ENCODE measurements at regions not wholly inside any gene's neighbourhood (a gene's known extent, or its start where the extent isn't known, plus 50 kb on each side); places are given as distances from the start of the nearest gene placed in this dataset.
"Not testable (repeated sequence)": the region's sequence is repeated elsewhere in the genome, so short reads cannot be mapped to it uniquely, and the experiment has no call there.

- no peaks in the 10 kb centered on the region for H3K4me1 ChIP-seq (ENCODE audit: insufficient read depth, low read length)
- no peaks in the 10 kb centered on the region for H3K27me3 ChIP-seq (ENCODE audit: insufficient read depth, low read length)
- no peak overlapping the region for H3K4me3 ChIP-seq (ENCODE audit: low read length)
- no peaks in the 10 kb centered on the region for H3K9me3 ChIP-seq (ENCODE audit: low read depth, low read length)
Observed at GRCh38 chr1:181206513-181206912, 118.0 kb downstream of the IER5 start.

GRCh38 chr1:181206979-181207790, 118.7 kb downstream of the IER5 start:
- Histone ChIP-seq H3K27me3 (ENCODE audit: insufficient read depth, low read length) (no peaks in the 10 kb centered on the region), H3K4me1 (ENCODE audit: insufficient read depth, low read length) (no peaks in the 10 kb centered on the region), H3K4me3 (ENCODE audit: low read length) (no peak overlapping the region), H3K9me3 (ENCODE audit: low read depth, low read length) (no peaks in the 10 kb centered on the region)

GRCh38 chr1:181208083-181208482, 119.6 kb downstream of the IER5 start:
- no peak overlapping the region for H3K4me3 ChIP-seq (ENCODE audit: low read length)

GRCh38 chr1:181208967-181209366, 120.5 kb downstream of the IER5 start:
- Histone ChIP-seq H3K4me1 (ENCODE audit: insufficient read depth, low read length) (no peaks in the 10 kb centered on the region), H3K4me3 (ENCODE audit: low read length) (no peak overlapping the region), H3K9me3 (ENCODE audit: low read depth, low read length) (no peaks in the 10 kb centered on the region), H3K27me3 (ENCODE audit: insufficient read depth, low read length) (no peaks in the 10 kb centered on the region)

More at GRCh38 chr1:181208083-181208482, 119.6 kb downstream of the IER5 start:
- Histone ChIP-seq H3K27me3 (ENCODE audit: insufficient read depth, low read length) (no peaks in the 10 kb centered on the region), H3K4me1 (ENCODE audit: insufficient read depth, low read length) (no peaks in the 10 kb centered on the region), H3K9me3 (ENCODE audit: low read depth, low read length) (no peaks in the 10 kb centered on the region)

- Histone ChIP-seq H3K4me1 (ENCODE audit: insufficient read depth, low read length) (no peaks in the 10 kb centered on the region), H3K27me3 (ENCODE audit: insufficient read depth, low read length) (no peaks in the 10 kb centered on the region), H3K9me3 (ENCODE audit: low read depth, low read length) (no peaks in the 10 kb centered on the region), H3K4me3 (ENCODE audit: low read length) (no peak overlapping the region)
Observed at GRCh38 chr1:181213056-181213455, 124.6 kb downstream of the IER5 start.

- Histone ChIP-seq H3K27me3 (ENCODE audit: insufficient read depth, low read length) (no peaks in the 10 kb centered on the region), H3K9me3 (ENCODE audit: low read depth, low read length) (no peaks in the 10 kb centered on the region), H3K4me3 (ENCODE audit: low read length) (no peak overlapping the region), H3K4me1 (ENCODE audit: insufficient read depth, low read length) (no peaks in the 10 kb centered on the region)
Observed at GRCh38 chr1:181216591-181216994, 128.1 kb downstream of the IER5 start.

GRCh38 chr1:181219938-181220337, 131.4 kb downstream of the IER5 start:
- no peaks in the 10 kb centered on the region for H3K27me3 ChIP-seq (ENCODE audit: insufficient read depth, low read length)
- H3K9me3 ChIP-seq (ENCODE audit: low read depth, low read length) = no peaks in the 10 kb centered on the region
- no peaks in the 10 kb centered on the region for H3K4me1 ChIP-seq (ENCODE audit: insufficient read depth, low read length)
- no peak overlapping the region for H3K4me3 ChIP-seq (ENCODE audit: low read length)

- Histone ChIP-seq H3K9me3 (ENCODE audit: low read depth, low read length) (no peaks in the 10 kb centered on the region), H3K27me3 (ENCODE audit: insufficient read depth, low read length) (no peaks in the 10 kb centered on the region), H3K4me1 (ENCODE audit: insufficient read depth, low read length) (no peaks in the 10 kb centered on the region), H3K4me3 (ENCODE audit: low read length) (no peak overlapping the region)
Observed at GRCh38 chr1:181221078-181221477, 132.6 kb downstream of the IER5 start.

DNA sequence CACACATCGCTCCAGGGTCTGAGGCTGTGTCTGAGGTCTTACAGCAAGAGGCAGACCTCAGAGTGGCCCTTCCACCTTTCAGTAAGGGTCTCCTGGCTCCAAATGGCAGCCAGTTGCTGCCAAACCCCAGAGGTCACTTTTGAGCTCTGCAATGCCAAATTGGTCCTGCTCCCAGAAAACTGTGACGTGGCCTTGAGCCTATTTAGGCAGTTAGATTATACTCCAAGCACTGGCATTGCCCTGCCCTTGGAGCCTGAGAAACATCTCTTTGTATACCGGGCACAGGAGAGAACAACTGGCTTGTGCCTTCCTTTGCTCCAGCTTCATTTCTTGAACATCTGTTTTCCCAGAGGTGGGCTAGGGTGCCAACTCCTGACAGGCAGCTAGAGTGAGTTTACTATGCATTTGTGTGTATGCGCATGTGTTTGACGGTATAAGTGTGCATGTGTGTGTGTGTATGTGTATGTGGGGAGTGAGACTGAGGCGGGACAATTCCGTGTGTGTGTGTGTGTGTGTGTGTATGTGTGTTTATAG, 134.5 kb downstream of the IER5 start:
- H3K4me1 ChIP-seq (ENCODE audit: insufficient read depth, low read length) = no peaks in the 10 kb centered on the region

GRCh38 chr1:181226728-181227127, 138.2 kb downstream of the IER5 start:
- not testable (repeated sequence) for H3K4me1 ChIP-seq (ENCODE audit: insufficient read depth, low read length); H3K27me3 ChIP-seq (ENCODE audit: insufficient read depth, low read length); H3K9me3 ChIP-seq (ENCODE audit: low read depth, low read length); H3K4me3 ChIP-seq (ENCODE audit: low read length)

More for the DNA sequence above, 134.5 kb downstream of the IER5 start:
- no peak overlapping the region for H3K4me3 ChIP-seq (ENCODE audit: low read length)
- no peaks in the 10 kb centered on the region for H3K9me3 ChIP-seq (ENCODE audit: low read depth, low read length)
- H3K27me3 ChIP-seq (ENCODE audit: insufficient read depth, low read length) = no peaks in the 10 kb centered on the region

- H3K4me3 ChIP-seq (ENCODE audit: low read length) = no peak overlapping the region
- no peaks in the 10 kb centered on the region for H3K4me1 ChIP-seq (ENCODE audit: insufficient read depth, low read length)
- H3K27me3 ChIP-seq (ENCODE audit: insufficient read depth, low read length) = no peaks in the 10 kb centered on the region
- H3K9me3 ChIP-seq (ENCODE audit: low read depth, low read length) = no peaks in the 10 kb centered on the region
Observed at GRCh38 chr1:181239086-181239485, 150.6 kb downstream of the IER5 start.

DNA sequence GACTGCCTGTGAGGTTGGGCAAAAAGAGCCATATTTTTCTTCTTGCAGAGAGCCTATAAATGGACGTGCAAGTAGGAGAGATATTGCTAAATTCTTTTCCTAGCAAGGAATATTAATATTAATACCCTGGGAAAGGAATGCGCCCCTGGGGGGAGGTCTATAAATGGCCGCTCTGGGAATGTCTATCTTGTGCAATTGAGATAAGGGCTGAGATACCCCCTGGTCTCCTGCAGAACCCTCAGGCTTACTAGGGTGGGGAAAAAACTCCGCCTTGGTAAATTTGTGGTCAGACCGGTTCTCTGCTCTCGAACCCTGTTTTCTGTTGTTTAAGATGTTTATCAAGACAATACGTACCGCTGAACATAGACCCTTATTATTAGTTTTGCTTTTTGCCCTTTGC, 157.8 kb downstream of the IER5 start:
- not testable (repeated sequence) for H3K27me3 ChIP-seq (ENCODE audit: insufficient read depth, low read length); H3K4me3 ChIP-seq (ENCODE audit: low read length); H3K9me3 ChIP-seq (ENCODE audit: low read depth, low read length); H3K4me1 ChIP-seq (ENCODE audit: insufficient read depth, low read length)

DNA sequence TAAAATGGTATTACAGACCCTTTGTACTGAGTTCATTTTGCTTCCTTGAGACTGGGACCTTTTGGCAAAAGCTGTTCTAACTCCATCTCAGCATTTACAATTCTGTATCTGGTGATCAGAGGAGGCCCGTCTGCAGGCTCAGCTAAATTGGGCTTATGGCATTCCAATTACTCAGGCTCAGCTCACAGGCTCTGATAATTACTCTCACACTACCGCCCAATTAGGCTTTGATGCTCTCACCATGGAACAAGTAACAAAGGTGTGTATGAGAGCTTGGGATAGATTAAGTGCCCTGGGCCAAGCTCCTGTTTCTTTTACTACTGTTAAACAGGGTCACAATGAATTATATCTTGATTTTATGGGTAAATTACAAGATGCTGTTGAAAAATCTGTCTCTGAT, 159.9 kb downstream of the IER5 start:
- not testable (repeated sequence) for H3K27me3 ChIP-seq (ENCODE audit: insufficient read depth, low read length); H3K4me1 ChIP-seq (ENCODE audit: insufficient read depth, low read length); H3K4me3 ChIP-seq (ENCODE audit: low read length); H3K9me3 ChIP-seq (ENCODE audit: low read depth, low read length)

DNA sequence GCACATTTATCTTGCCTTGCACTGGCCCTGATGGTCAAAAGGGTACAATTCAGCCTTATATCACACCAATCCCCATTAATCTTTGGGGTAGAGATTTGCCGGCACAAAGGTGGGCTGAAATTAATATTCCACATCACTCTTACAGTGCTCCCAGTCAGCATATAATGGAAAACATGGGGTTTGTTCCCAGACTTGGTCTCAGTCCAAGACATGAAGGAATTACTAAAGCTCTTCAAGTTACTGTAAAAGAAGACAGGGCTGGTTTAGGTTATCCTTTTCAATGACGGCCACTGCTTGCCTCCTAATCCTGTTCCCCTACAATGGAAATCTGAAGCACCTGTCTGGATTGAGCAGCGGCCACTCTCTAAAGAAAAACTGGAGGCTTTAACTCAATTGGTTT, 160.7 kb downstream of the IER5 start:
- H3K4me1 ChIP-seq (ENCODE audit: insufficient read depth, low read length) = no peaks in the 10 kb centered on the region
- no peaks in the 10 kb centered on the region for H3K9me3 ChIP-seq (ENCODE audit: low read depth, low read length)
- no peaks in the 10 kb centered on the region for H3K27me3 ChIP-seq (ENCODE audit: insufficient read depth, low read length)
- H3K4me3 ChIP-seq (ENCODE audit: low read length) = no peak overlapping the region

GRCh38 chr1:181250038-181250437, 161.5 kb downstream of the IER5 start:
- Histone ChIP-seq H3K4me1 (ENCODE audit: insufficient read depth, low read length) (no peaks in the 10 kb centered on the region), H3K9me3 (ENCODE audit: low read depth, low read length) (no peaks in the 10 kb centered on the region), H3K4me3 (ENCODE audit: low read length) (no peak overlapping the region), H3K27me3 (ENCODE audit: insufficient read depth, low read length) (no peaks in the 10 kb centered on the region)
